Keratinocyte (primary cell): ENCODE measurements at regions not wholly inside any gene's neighbourhood (a gene's known extent, or its start where the extent isn't known, plus 50 kb on each side); places are given as distances from the start of the nearest gene placed in this dataset.

Source experiments
- CTCF ChIP-seq, 3 experiments: IDR thresholded peaks in 1 of 3; conservative IDR thresholded peaks in 1 of 3; optimal IDR thresholded peaks in 1 of 3; 2 replicates in 2 of 3; 3 replicates in 1 of 3; pipeline versions ENCODE3 to v1.5.1; 2011; ENCODE audit warnings: low read length in 3 of 3, mild to moderate bottlenecking in 3 of 3, moderate library complexity in 2 of 3, control low read depth in 1 of 3, inconsistent platforms in 1 of 3; ENCODE audit not compliant: insufficient read depth in 2 of 3; ENCODE audit errors: extremely low read depth in 1 of 3
- EZH2 ChIP-seq: IDR thresholded peaks from one replicate; pipeline ENCODE4 v1.6.1; 2012; ENCODE audit warnings: inconsistent platforms, mild to moderate bottlenecking, low read length, moderate library complexity

- TF ChIP-seq CTCF (optimal IDR thresholded peaks at IDR 0.05 in 1 of 3, IDR thresholded peaks at IDR 0.05 in 1 of 3, conservative IDR thresholded peaks at IDR 0.05 in 1 of 3; ENCODE audit: extremely low read depth in 1 of 3, insufficient read depth in 2 of 3, low read length in 3 of 3): no peak
- no peak for TF ChIP-seq EZH2
Observed at GRCh38 chr10:78559661-78560340, 509.0 kb upstream of the ZMIZ1 start.
